K562 (cell line): ENCODE measurements at regions not wholly inside any gene's neighbourhood (a gene's known extent, or its start where the extent isn't known, plus 50 kb on each side); places are given as distances from the start of the nearest gene placed in this dataset.

Experiments
- ATAC-seq: fragments of 200-7000 bp; cut with Tn5 transposase; 3 replicates; pipeline ENCODE4 v1.9.1; 2020; ENCODE audit warnings: moderate library complexity
- BruUV-seq: library from RNA; stranded (reverse); fragments of 400-500 nt; replicated peaks from 2 replicates; lab custom pipeline; 2021; lab: Mats Ljungman, UMichigan
- CTCF ChIA-PET: fragments of 300-600 bp; formaldehyde crosslinking; extraction: SDS; loops from one replicate; lab custom pipeline; 2021; ENCODE audit warnings: low intra/inter-chr PET ratio; lab: Yijun Ruan, JAX
- POLR2A ChIA-PET: fragments of 300-600, 350-650 bp; sonication (Branson Sonifier 250); formaldehyde crosslinking; extraction: SDS; loops from one replicate; lab custom pipeline; 2021; ENCODE audit warnings: antibody characterized with exemption, inconsistent platforms; lab: Yijun Ruan, JAX
- DNase-seq, 4 experiments: peaks; one replicate each; pipeline versions ENCODE4 v3.0.0 to v3.0.0-alpha.2; 2011 to 2018; ENCODE audit warnings: low spot score in 3 of 4, mixed read lengths in 3 of 4; ENCODE audit errors: extremely low read depth in 1 of 4
- FAIRE-seq: peaks from 2 replicates; lab custom pipeline; 2011; peaks lifted over from hg19 to GRCh38; lab: Jason Lieb, UNC
- H2AFZ ChIP-seq: 2 replicates; pipeline ENCODE4 v1.6.0; 2011; ENCODE audit warnings: low read depth, low read length, control low read depth, inconsistent platforms
- H3K27ac ChIP-seq: fragments of 200-600 bp; 3 replicates; pipeline ENCODE4 v1.8.0; 2011; ENCODE audit warnings: low read depth, mild to moderate bottlenecking, control low read depth, inconsistent platforms, low read length, moderate library complexity, mixed read lengths; ENCODE audit errors: extremely low read depth
- H3K27me3 ChIP-seq, 2 experiments: fragments of 300-600 bp in 1 of 2; 2 replicates in 1 of 2; 3 replicates in 1 of 2; pipeline versions ENCODE4 v1.6.0 to v1.8.0; 2011; ENCODE audit warnings: inconsistent platforms in 2 of 2, low read length in 2 of 2, mild to moderate bottlenecking in 1 of 2, mixed read lengths in 1 of 2, moderate library complexity in 1 of 2; ENCODE audit not compliant: control insufficient read depth in 2 of 2, insufficient read depth in 2 of 2
- H3K36me3 ChIP-seq: fragments of 300-600 bp; 3 replicates; pipeline ENCODE4 v1.8.0; 2011; ENCODE audit warnings: mild to moderate bottlenecking, low read length, inconsistent platforms; ENCODE audit not compliant: control insufficient read depth, insufficient read depth
- H3K4me1 ChIP-seq, 2 experiments: fragments of 200-600 bp in 1 of 2; replicated peaks in 1 of 2; 2 replicates in 1 of 2; 3 replicates in 1 of 2; pipeline versions ENCODE4 v1.5.1 to v1.8.0; 2011; ENCODE audit warnings: inconsistent platforms in 2 of 2, low read length in 2 of 2, mild to moderate bottlenecking in 1 of 2, mixed read lengths in 1 of 2, moderate library complexity in 1 of 2; ENCODE audit not compliant: control insufficient read depth in 2 of 2, insufficient read depth in 2 of 2
- H3K4me2 ChIP-seq: 2 replicates; pipeline ENCODE4 v1.6.1; 2011; ENCODE audit warnings: low read length, control low read depth, inconsistent platforms, mixed read lengths; ENCODE audit not compliant: insufficient read depth
- H3K4me3 ChIP-seq: fragments of 200-600 bp; sonication (generic), shearing (Covaris generic); 2 replicates; pipeline ENCODE4 v1.5.1; 2016; ENCODE audit warnings: control low read depth, inconsistent platforms
- H3K79me2 ChIP-seq: fragments of 200-600 bp; 3 replicates; pipeline ENCODE4 v1.8.0; 2011; ENCODE audit warnings: low read length, inconsistent platforms; ENCODE audit not compliant: control insufficient read depth, insufficient read depth
- H3K9ac ChIP-seq, 2 experiments: 2 replicates each; pipeline versions ENCODE4 v1.6.0 to v1.6.1; 2011; ENCODE audit warnings: low read depth in 2 of 2, low read length in 2 of 2, control low read depth in 1 of 2, inconsistent platforms in 1 of 2, mild to moderate bottlenecking in 1 of 2, mixed read lengths in 1 of 2; ENCODE audit not compliant: insufficient read depth in 1 of 2
- H3K9me1 ChIP-seq: one replicate; pipeline ENCODE4 v1.6.0; 2011; ENCODE audit warnings: inconsistent platforms, mild to moderate bottlenecking, low read length, moderate library complexity; ENCODE audit not compliant: control insufficient read depth, insufficient read depth
- H3K9me3 ChIP-seq: replicated peaks from 2 replicates; pipeline ENCODE4 v1.5.1; 2011; ENCODE audit warnings: low read depth, low read length, inconsistent platforms; ENCODE audit not compliant: control insufficient read depth, insufficient read depth
- H4K20me1 ChIP-seq: replicated peaks from 2 replicates; pipeline ENCODE4 v1.6.1; 2011; ENCODE audit warnings: low read length, inconsistent platforms, mixed read lengths; ENCODE audit not compliant: control insufficient read depth, insufficient read depth
- BHLHE40 ChIP-seq: IDR thresholded peaks from 2 replicates; pipeline ENCODE4 v1.6.1; 2011; ENCODE audit warnings: low read length, improper control_type of control experiment
- CBFA2T2 ChIP-seq: fragments of 450-650 bp; conservative IDR thresholded peaks from 2 replicates; pipeline ENCODE4 v1.6.1; 2017; ENCODE audit warnings: mild to moderate bottlenecking
- DEAF1 ChIP-seq: fragments of 450-650 bp; formaldehyde crosslinking; IDR thresholded peaks from 2 replicates; pipeline ENCODE4 v1.4.0; 2020; ENCODE audit warnings: mild to moderate bottlenecking, moderate library complexity
- MAFK ChIP-seq: IDR thresholded peaks from 2 replicates; pipeline ENCODE4 v1.6.1; 2011; ENCODE audit warnings: low read length, improper control_type of control experiment
- POLR3G ChIP-seq: IDR thresholded peaks from 2 replicates; pipeline ENCODE4 v1.6.1; 2011; ENCODE audit not compliant: insufficient read length, insufficient replicate concordance; ENCODE audit errors: extremely low read depth
- RAD21 ChIP-seq, 2 experiments: fragments of 250-450 bp in 1 of 2; fragments of 450-650 bp in 1 of 2; sonication (Bioruptor Pico) in 1 of 2; formaldehyde crosslinking in 1 of 2; IDR thresholded peaks in 1 of 2; conservative IDR thresholded peaks in 1 of 2; 2 replicates each; pipeline versions ENCODE4 v1.4.0 to v1.8.0; 2020 to 2022; ENCODE audit warnings: mild to moderate bottlenecking in 2 of 2, moderate library complexity in 1 of 2
- REST ChIP-seq, 2 experiments: fragments of 450-650 bp; formaldehyde crosslinking in 1 of 2; IDR thresholded peaks; 2 replicates each; pipeline versions ENCODE4 v1.4.0 to v1.6.1; 2014 to 2020; ENCODE audit warnings: mild to moderate bottlenecking in 2 of 2, borderline replicate concordance in 1 of 2, low read depth in 1 of 2
- WGBS: fragments of 100-300 bp; shearing (Covaris generic); methylation state at CpG from one replicate; pipeline ENCODE4 v1.1.6; 2016; ENCODE audit warnings: low coverage, mixed read lengths; ENCODE audit not compliant: insufficient coverage; ENCODE audit errors: missing lambda C conversion rate; 5-methylcytosine and 5-hydroxymethylcytosine counted together
- in situ Hi-C: fragments of 300-500 bp; cut with MboI; formaldehyde crosslinking; loops from 4 replicates; pipeline ENCODE4 v1.15.0; 2018; ENCODE audit warnings: inconsistent platforms, mixed read lengths
- intact Hi-C: fragments of 100-400 bp; cut with micrococcal nuclease; formaldehyde crosslinking; loops from 2 replicates; pipeline ENCODE4 v1.14.2; 2022

- TF ChIP-seq CBFA2T2 (no peak), POLR3G (no peak), MAFK (no peak)
These were observed 61.4 kb upstream of the PJA1 start (continued) for GRCh38 chrX:69226459-69227158.

- 1% methylated on average over 8 of the region's 12 CpGs for WGBS
- H4K20me1 ChIP-seq, result no peaks in the 10 kb centered on the region
- CTCF ChIA-PET, result interaction anchor here (0.5 to 1.8 kb wide), 4 partner anchors 12 to 135 kb away, joined by 3 to 9 read pairs (median 4); no protein-coding TSS in a partner anchor
- no peak overlapping the region for H3K4me2 ChIP-seq
- no peaks in the 10 kb centered on the region for H3K9me3 ChIP-seq
- no peaks in the 10 kb centered on the region for H3K27me3 ChIP-seq
- no peak overlapping the region for H3K9ac ChIP-seq
- H3K27ac ChIP-seq, result no peak overlapping the region
- H3K9me1 ChIP-seq, result no peaks in the 10 kb centered on the region
- DNase-seq (peak; percentile 61 to 71 (median 68)), ATAC-seq (peak; percentile 88), FAIRE-seq (no peak)
- intact Hi-C loops, result loop anchor here (1.0 to 5.0 kb wide), 3 partner anchors 65 to 394 kb away; no protein-coding TSS in a partner anchor
- in situ Hi-C loops, result no loop called here
- no peak overlapping the region for H3K4me3 ChIP-seq
- H3K36me3 ChIP-seq, result no peaks in the 10 kb centered on the region
- no peak overlapping the region for H2AFZ ChIP-seq
- POLR2A ChIA-PET, result interaction anchor here (0.9 kb wide), 1 partner anchor 287 kb away, joined by 4 read pairs; no protein-coding TSS in a partner anchor
- no peaks in the 10 kb centered on the region for H3K79me2 ChIP-seq
- BruUV-seq, result no TSS peak
- H3K4me1 ChIP-seq, result no peaks in the 10 kb centered on the region
- peak; percentile 68 to 74 for TF ChIP-seq RAD21 (CRISPR knock-in tag; conservative IDR thresholded peaks at IDR 0.05 in 1 of 2, IDR thresholded peaks at IDR 0.05 in 1 of 2)
- peak; percentile 67; the same call in 1 of the 2 replicates for TF ChIP-seq REST (IDR thresholded peaks at IDR 0.05; ENCODE audit: borderline replicate concordance)
- no peak for TF ChIP-seq REST (CRISPR knock-in tag; IDR thresholded peaks at IDR 0.05; ENCODE audit: low read depth)
- 0 out of 2 replicates have a peak, but pooled peaks have one; percentile 25 for TF ChIP-seq DEAF1 (CRISPR knock-in tag)
- TF ChIP-seq BHLHE40, result no peak
These were observed 57.1 kb upstream of the PJA1 start for GRCh38 chrX:69222103-69223090.
